GM23338 (cell line): ENCODE measurements at regions not wholly inside any gene's neighbourhood (a gene's known extent, or its start where the extent isn't known, plus 50 kb on each side); places are given as distances from the start of the nearest gene placed in this dataset.

Source experiments
- ATAC-seq: fragments of 200-7000 bp; cut with Tn5 transposase; 3 replicates; pipeline ENCODE4 v1.9.1; 2020
- DNase-seq: peaks from one replicate; pipeline ENCODE4 v3.0.0-alpha.2; 2015; ENCODE audit warnings: low spot score
- H2AFZ ChIP-seq: fragments of 200-600 bp; sonication (generic); 2 replicates; pipeline ENCODE4 v1.8.0; 2016; ENCODE audit warnings: antibody characterized with exemption, mild to moderate bottlenecking, moderate library complexity
- H3F3A ChIP-seq: fragments of 200-600 bp; sonication (generic); replicated peaks from 2 replicates; pipeline ENCODE4 v1.8.0; 2017; ENCODE audit warnings: antibody characterized with exemption, mixed run types, low read depth
- H3K27ac ChIP-seq: fragments of 200-600 bp; sonication (generic); 2 replicates; pipeline ENCODE4 v1.6.1; 2016; ENCODE audit warnings: low read depth
- H3K27me3 ChIP-seq: fragments of 200-600 bp; sonication (generic); 2 replicates; pipeline ENCODE4 v1.8.0; 2016; ENCODE audit warnings: mild to moderate bottlenecking, mixed run types, moderate library complexity; ENCODE audit not compliant: insufficient read depth
- H3K36me3 ChIP-seq: fragments of 200-600 bp; sonication (generic); 2 replicates; pipeline ENCODE4 v1.8.0; 2016; ENCODE audit warnings: mild to moderate bottlenecking; ENCODE audit not compliant: insufficient read depth
- H3K4me1 ChIP-seq: fragments of 200-600 bp; sonication (generic); 2 replicates; pipeline ENCODE4 v1.8.0; 2016; ENCODE audit warnings: mild to moderate bottlenecking, moderate library complexity; ENCODE audit not compliant: insufficient read depth
- H3K4me2 ChIP-seq: fragments of 200-600 bp; sonication (generic); 2 replicates; pipeline ENCODE4 v1.7.1; 2017; ENCODE audit warnings: mixed run types
- H3K4me3 ChIP-seq: fragments of 200-600 bp; sonication (generic); 2 replicates; pipeline ENCODE4 v1.6.1; 2016; ENCODE audit warnings: mixed run types
- H3K79me2 ChIP-seq: fragments of 200-600 bp; sonication (generic); replicated peaks from 2 replicates; pipeline ENCODE4 v1.8.0; 2017; ENCODE audit warnings: mild to moderate bottlenecking; ENCODE audit not compliant: insufficient read depth
- H3K9me2 ChIP-seq: fragments of 200-600 bp; sonication (generic); 2 replicates; pipeline ENCODE4 v1.8.0; 2017; ENCODE audit not compliant: insufficient read depth
- H4K20me1 ChIP-seq: fragments of 200-600 bp; sonication (generic); replicated peaks from 2 replicates; pipeline ENCODE4 v1.8.0; 2017; ENCODE audit warnings: mild to moderate bottlenecking; ENCODE audit not compliant: insufficient read depth
- H3K27ac Mint-ChIP-seq: 2 replicates; pipeline ENCODE4 v1.8.0; 2020; ENCODE audit warnings: inconsistent platforms, mild to moderate bottlenecking, moderate library complexity, mixed read lengths
- H3K27me3 Mint-ChIP-seq: 3 replicates; pipeline ENCODE4 v1.8.0; 2022; ENCODE audit warnings: low read depth, mild to moderate bottlenecking, moderate library complexity, mixed read lengths, inconsistent platforms; ENCODE audit not compliant: insufficient read depth, poor library complexity
- H3K36me3 Mint-ChIP-seq: 3 replicates; pipeline ENCODE4 v1.8.0; 2021; ENCODE audit warnings: low read depth, mild to moderate bottlenecking, inconsistent platforms, moderate library complexity, mixed read lengths
- H3K4me1 Mint-ChIP-seq: 3 replicates; pipeline ENCODE4 v1.8.0; 2020; ENCODE audit warnings: mild to moderate bottlenecking, inconsistent platforms, mixed read lengths
- H3K4me3 Mint-ChIP-seq: 3 replicates; pipeline ENCODE4 v1.8.0; 2021; ENCODE audit warnings: moderate library complexity, mild to moderate bottlenecking, inconsistent platforms, mixed read lengths
- H3K9me3 Mint-ChIP-seq: 3 replicates; pipeline ENCODE4 v1.8.0; 2020; ENCODE audit warnings: moderate library complexity, mild to moderate bottlenecking, inconsistent platforms, mixed read lengths
- ETS1 ChIP-seq: IDR thresholded peaks from 2 replicates; pipeline ENCODE4 v1.6.1; 2016; ENCODE audit warnings: antibody characterized with exemption
- EZH2 ChIP-seq: fragments of 200-600 bp; sonication (generic); IDR thresholded peaks from one replicate; pipeline ENCODE4 v1.8.0; 2017; ENCODE audit warnings: antibody characterized with exemption, mild to moderate bottlenecking, low read depth; ENCODE audit not compliant: unreplicated experiment
- JUNB ChIP-seq: IDR thresholded peaks from one replicate; pipeline ENCODE4 v1.6.1; 2016; ENCODE audit warnings: antibody characterized with exemption; ENCODE audit not compliant: unreplicated experiment
- NANOG ChIP-seq: IDR thresholded peaks from 2 replicates; pipeline ENCODE4 v1.6.1; 2016; ENCODE audit warnings: antibody characterized with exemption, borderline replicate concordance
- ZNF462 ChIP-seq: fragments of 250-450 bp; sonication (Bioruptor Pico); IDR thresholded peaks from 2 replicates; pipeline ENCODE4 v1.5.0; 2020; ENCODE audit warnings: mild to moderate bottlenecking, moderate library complexity

GRCh38 chr10:22852712-22853353 is 75.0 kb upstream of the ARMC3 start:
- no peak for DNase-seq
- Mint-ChIP-seq H3K27ac (no peak overlapping the region), H3K4me3 (no peak overlapping the region), H3K4me1 (peaks cover 3% of the 10 kb centered on the region; the same call in 1 of the 3 replicates), H3K9me3 (no peaks in the 10 kb centered on the region), H3K36me3 (no peaks in the 10 kb centered on the region), H3K27me3 (peaks cover 1% of the 10 kb centered on the region)
- Histone ChIP-seq H3K27me3 (no peaks in the 10 kb centered on the region), H3K27ac (no peak overlapping the region), H4K20me1 (no peaks in the 10 kb centered on the region), H3K4me3 (no peak overlapping the region), H3K9me2 (peaks cover 16% of the 10 kb centered on the region; the same call in 1 of the 2 replicates), H3K4me2 (no peak overlapping the region), H2AFZ (no peak overlapping the region), H3K36me3 (no peaks in the 10 kb centered on the region), H3K4me1 (no peaks in the 10 kb centered on the region), H3K79me2 (no peaks in the 10 kb centered on the region), H3F3A (no peaks in the 10 kb centered on the region)
- no peak for ATAC-seq
- no peak for TF ChIP-seq NANOG
- TF ChIP-seq EZH2: no peak
- TF ChIP-seq ZNF462 (CRISPR knock-in tag): no peak
- no peak for TF ChIP-seq JUNB
- TF ChIP-seq ETS1: no peak
